ENCODE measurements at regions not wholly inside any gene's neighbourhood (a gene's known extent, or its start where the extent isn't known, plus 50 kb on each side); places are given as distances from the start of the nearest gene placed in this dataset.
"Not testable (repeated sequence)": the region's sequence is repeated elsewhere in the genome, so short reads cannot be mapped to it uniquely, and the experiment has no call there.

DNA sequence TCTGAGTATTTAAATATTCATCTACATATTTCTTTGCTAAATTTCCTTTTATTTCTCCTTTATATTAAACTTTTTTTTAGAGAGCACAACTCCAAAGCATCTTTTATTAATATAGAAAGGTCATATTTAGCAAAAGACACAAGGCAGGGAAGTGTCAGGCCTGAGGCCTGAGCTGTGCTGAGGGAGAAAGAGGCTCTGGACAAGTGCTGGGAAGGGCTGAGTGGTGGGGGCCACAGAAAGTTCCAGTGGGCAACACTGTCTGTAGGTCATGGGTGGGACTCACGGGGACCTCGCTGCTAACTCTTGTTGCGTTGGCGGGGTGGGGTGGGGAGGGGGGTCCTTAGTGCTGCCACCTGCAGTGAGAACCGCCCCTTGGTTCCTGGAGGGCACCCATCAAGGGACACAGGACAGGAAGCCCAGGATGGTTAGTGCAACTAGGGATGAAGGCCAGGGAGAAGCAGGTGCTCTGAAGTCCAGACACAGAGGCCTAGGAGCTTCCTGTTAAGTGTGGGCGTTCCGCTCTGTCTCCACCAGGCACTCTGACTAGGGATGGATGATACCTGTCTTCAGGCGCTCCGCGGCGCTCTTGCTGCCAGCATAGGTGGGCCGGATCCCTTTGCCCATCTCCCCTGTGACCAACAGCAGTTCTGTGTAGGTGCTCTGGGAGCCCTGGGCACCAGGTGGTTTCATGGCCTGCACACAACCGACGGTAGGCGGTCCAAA, 1510.5 kb downstream of the FOXD4L5 start:
- TF ChIP-seq POLR2A (IDR thresholded peaks at IDR 0.05): not testable (repeated sequence)
- TF ChIP-seq, protein P1, sequence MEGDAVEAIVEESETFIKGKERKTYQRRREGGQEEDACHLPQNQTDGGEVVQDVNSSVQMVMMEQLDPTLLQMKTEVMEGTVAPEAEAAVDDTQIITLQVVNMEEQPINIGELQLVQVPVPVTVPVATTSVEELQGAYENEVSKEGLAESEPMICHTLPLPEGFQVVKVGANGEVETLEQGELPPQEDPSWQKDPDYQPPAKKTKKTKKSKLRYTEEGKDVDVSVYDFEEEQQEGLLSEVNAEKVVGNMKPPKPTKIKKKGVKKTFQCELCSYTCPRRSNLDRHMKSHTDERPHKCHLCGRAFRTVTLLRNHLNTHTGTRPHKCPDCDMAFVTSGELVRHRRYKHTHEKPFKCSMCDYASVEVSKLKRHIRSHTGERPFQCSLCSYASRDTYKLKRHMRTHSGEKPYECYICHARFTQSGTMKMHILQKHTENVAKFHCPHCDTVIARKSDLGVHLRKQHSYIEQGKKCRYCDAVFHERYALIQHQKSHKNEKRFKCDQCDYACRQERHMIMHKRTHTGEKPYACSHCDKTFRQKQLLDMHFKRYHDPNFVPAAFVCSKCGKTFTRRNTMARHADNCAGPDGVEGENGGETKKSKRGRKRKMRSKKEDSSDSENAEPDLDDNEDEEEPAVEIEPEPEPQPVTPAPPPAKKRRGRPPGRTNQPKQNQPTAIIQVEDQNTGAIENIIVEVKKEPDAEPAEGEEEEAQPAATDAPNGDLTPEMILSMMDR (IDR thresholded peaks at IDR 0.05): not testable (repeated sequence)
